Left lung (tissue), 4 donors: ENCODE measurements at regions not wholly inside any gene's neighbourhood (a gene's known extent, or its start where the extent isn't known, plus 50 kb on each side); places are given as distances from the start of the nearest gene placed in this dataset.
"Not testable (repeated sequence)": the region's sequence is repeated elsewhere in the genome, so short reads cannot be mapped to it uniquely, and the experiment has no call there.

Source experiments
- ATAC-seq: fragments of 200-7000 bp; cut with Tn5 transposase; one replicate; pipeline ENCODE4 v1.9.1; 2020; ENCODE audit warnings: moderate library complexity
- DNase-seq, 4 donors: peaks; one replicate each; pipeline ENCODE4 v3.0.0-alpha.2; 2013 to 2020
- H3K27ac ChIP-seq, 2 donors: fragments of 200-600 bp; sonication (generic) in 1 of 2; one replicate each; pipeline versions ENCODE4 v1.5.0 to v1.8.0; 2020 to 2021
- H3K27me3 ChIP-seq, 2 donors: fragments of 200-600 bp; sonication (generic) in 1 of 2; one replicate each; pipeline versions ENCODE4 v1.5.0 to v1.8.0; 2020 to 2021
- H3K36me3 ChIP-seq, 2 donors: fragments of 200-600 bp; sonication (generic) in 1 of 2; one replicate each; pipeline versions ENCODE4 v1.5.0 to v1.8.0; 2020 to 2021
- H3K4me1 ChIP-seq, 2 donors: fragments of 200-600 bp; one replicate each; pipeline ENCODE4 v1.8.0; 2021
- H3K4me3 ChIP-seq, 2 donors: fragments of 200-600 bp; sonication (generic) in 1 of 2; one replicate each; pipeline versions ENCODE4 v1.5.0 to v1.8.0; 2020 to 2021; ENCODE audit warnings: mild to moderate bottlenecking in 1 of 2
- H3K9me3 ChIP-seq, 2 donors: fragments of 200-600 bp; sonication (generic) in 1 of 2; one replicate each; pipeline versions ENCODE4 v1.5.0 to v1.8.0; 2020 to 2021
- intact Hi-C, 2 donors: fragments of 100-400 bp; cut with DNase I; formaldehyde crosslinking; loops; one replicate each; pipeline versions ENCODE4 v1.11.2 to v1.14.2; 2022
- TF ChIP-seq, protein P1 (sequence below), 2 donors: fragments of 200-600 bp; sonication (generic) in 1 of 2; IDR thresholded peaks; one replicate each; pipeline versions ENCODE4 v1.5.0 to v1.8.0; 2021; ENCODE audit warnings: antibody characterized with exemption in 2 of 2
- donor health status: DM: no; HTN: yes; CAD: no.
- donor health status: DM: no; HTN: no; CAD: no.

DNA sequence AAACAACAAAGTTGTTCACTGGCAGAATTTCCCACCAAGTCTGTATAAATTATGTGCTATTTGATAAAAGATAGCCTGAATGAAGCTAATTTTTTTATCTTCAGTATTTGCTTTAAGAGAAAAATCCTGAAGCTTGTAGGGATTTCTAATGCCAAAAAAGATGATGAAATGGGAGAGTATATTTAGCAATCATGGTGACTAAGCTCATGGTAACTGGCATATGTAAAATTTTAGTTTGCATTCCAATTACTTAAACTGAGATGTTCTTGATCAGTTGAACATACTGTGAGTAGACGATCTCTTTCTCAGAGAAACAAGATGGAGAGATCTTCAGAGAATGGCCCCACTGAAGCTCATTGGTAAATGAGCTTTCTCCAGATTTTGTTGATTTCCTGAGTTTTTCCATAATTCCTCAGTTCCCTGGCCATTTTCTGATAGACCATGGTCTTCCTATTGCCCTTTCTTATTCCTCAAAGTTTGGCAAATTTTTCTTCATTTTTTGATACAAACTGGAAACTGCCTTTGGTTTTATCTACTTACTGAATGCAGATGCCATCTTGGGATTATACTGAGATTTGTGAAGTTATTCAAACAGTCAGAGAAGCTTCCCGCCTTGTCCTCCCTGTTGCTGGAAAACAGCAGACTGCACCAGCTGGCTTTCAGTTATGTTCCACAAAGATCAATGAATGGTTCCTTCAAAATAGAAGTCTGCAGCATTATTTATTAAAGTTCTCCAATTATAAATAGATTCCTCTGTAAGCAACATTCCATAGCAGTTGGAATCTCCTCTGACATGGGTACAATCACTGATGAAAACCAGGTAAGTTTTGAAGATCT lies 68.3 kb upstream of the ALOX12 start:
- peaks cover 0 to 9% of the 10 kb centered on the region in 2 donors for H3K4me1 ChIP-seq

DNA sequence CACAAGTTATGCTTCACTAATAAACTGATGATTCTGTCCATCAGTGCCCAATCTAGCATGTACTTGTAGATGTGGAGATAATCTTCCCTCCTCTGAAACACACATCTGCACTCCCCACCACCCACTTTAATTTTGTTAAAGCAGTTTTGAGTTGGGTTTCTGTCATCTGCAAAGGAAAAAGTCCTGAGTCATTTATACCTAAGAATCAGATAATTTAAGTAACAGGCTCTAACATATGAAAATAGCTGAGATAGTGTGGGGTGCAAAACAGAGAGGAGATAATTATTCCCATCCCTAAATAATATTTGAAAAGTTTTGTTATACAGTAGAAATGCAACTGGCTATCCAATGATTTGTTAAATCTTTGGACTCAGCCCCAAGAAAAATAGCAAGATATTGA lies 67.7 kb upstream of the ALOX12 start:
- intact Hi-C loops = no loop called here
- no peaks in the 10 kb centered on the region for H3K36me3 ChIP-seq
- TF ChIP-seq, protein P1, sequence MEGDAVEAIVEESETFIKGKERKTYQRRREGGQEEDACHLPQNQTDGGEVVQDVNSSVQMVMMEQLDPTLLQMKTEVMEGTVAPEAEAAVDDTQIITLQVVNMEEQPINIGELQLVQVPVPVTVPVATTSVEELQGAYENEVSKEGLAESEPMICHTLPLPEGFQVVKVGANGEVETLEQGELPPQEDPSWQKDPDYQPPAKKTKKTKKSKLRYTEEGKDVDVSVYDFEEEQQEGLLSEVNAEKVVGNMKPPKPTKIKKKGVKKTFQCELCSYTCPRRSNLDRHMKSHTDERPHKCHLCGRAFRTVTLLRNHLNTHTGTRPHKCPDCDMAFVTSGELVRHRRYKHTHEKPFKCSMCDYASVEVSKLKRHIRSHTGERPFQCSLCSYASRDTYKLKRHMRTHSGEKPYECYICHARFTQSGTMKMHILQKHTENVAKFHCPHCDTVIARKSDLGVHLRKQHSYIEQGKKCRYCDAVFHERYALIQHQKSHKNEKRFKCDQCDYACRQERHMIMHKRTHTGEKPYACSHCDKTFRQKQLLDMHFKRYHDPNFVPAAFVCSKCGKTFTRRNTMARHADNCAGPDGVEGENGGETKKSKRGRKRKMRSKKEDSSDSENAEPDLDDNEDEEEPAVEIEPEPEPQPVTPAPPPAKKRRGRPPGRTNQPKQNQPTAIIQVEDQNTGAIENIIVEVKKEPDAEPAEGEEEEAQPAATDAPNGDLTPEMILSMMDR (IDR thresholded peaks at IDR 0.05) = no peak
- H3K4me3 ChIP-seq = no peak overlapping the region
- ATAC-seq (no peak), DNase-seq (no peak)
- no peak overlapping the region for H3K27ac ChIP-seq
- H3K27me3 ChIP-seq = no peaks in the 10 kb centered on the region
- H3K4me1 ChIP-seq = peaks cover 0 to 9% of the 10 kb centered on the region in 2 donors
- H3K9me3 ChIP-seq = no peaks in the 10 kb centered on the region

More for the DNA sequence above, 68.3 kb upstream of the ALOX12 start:
- Histone ChIP-seq H3K36me3 (no peaks in the 10 kb centered on the region), H3K27ac (no peak overlapping the region), H3K9me3 (no peaks in the 10 kb centered on the region), H3K27me3 (no peaks in the 10 kb centered on the region), H3K4me3 (no peak overlapping the region)
- DNase-seq = peak in 2 of 4 donors; percentile 57 to 68
- TF ChIP-seq, protein P1 (IDR thresholded peaks at IDR 0.05) = no peak
- intact Hi-C loops = no loop called here
- no peak for ATAC-seq

DNA sequence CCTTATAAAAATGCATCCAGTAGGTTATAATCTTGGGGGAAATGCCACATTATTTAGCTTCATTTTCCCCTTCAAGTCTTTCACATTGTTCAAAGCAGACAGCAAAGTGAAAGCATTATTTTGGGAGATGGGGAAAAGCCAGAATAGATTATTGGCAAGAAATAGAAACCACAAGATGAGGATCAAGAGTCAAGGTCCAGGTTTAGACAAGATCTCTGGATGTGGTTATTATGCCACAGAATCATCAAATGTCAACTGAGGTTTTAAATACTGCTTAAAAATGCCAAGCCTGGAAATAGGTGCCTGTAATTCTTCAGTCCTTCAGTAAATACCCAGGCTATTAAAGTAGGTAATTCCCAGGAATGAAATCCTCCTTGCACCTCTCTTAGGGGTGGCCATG lies 65.1 kb upstream of the ALOX12 start:
- Histone ChIP-seq H3K27me3 (no peaks in the 10 kb centered on the region), H3K4me3 (no peak overlapping the region), H3K27ac (no peak overlapping the region), H3K9me3 (no peaks in the 10 kb centered on the region), H3K36me3 (no peaks in the 10 kb centered on the region), H3K4me1 (peaks cover 0 to 9% of the 10 kb centered on the region in 2 donors)
- intact Hi-C loops = no loop called here
- DNase-seq = no peak
- ATAC-seq = no peak
- TF ChIP-seq, protein P1 (IDR thresholded peaks at IDR 0.05) = no peak

DNA sequence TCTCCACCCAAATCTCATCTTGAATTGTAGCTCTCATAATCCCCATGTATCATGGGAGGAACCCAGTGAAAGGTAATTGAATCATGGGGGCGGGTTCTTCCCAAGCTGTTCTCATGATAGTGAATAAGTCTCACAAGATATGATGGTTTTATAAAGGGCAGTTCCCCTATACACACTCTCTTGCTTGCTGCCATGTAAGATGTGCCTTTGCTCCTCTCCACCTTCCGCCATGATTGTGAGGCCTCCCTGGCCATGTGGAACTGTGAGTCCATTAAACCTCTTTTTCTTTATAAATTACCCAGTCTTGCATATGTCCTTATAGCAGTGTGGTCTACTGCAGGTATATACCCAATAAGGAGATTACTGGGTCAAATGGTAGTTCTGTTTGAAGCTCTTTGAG lies 61.3 kb upstream of the ALOX12 start:
- H3K4me3 ChIP-seq, H3K4me1 ChIP-seq, H3K36me3 ChIP-seq, ATAC-seq, H3K9me3 ChIP-seq, H3K27me3 ChIP-seq, DNase-seq, H3K27ac ChIP-seq, intact Hi-C loops: not testable (repeated sequence)

DNA sequence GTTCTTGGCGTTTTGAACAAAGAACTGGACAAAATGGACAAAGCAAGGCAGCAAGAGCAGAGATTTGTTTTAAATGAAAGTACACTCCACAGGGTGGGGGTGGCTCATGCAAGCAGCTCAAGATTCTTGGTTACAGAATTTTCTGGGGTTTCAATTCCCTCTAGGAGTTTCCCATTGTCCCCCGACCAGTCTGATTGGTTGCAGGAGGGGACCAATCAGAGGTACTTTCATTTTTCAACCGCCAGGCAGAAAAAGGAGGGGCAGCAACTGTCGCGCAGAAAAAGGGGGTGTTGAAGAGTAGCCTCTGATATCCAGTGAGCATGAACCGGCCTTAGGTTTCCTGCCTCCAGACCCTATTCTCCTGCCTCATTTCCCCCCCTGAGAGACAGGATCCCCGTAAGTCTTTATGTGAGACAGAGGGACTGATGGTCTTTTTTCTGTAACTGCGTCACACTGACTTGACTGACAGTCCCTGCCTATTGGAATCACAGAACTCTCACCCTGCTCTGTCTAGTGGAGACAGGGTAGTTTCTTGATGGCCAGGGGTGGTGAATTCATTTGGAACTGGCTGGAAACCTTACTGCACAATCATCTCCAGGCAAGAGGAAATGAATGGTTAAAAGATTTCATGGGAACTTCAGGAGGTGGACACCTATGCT lies 59.4 kb upstream of the ALOX12 start:
- no peaks in the 10 kb centered on the region for H3K36me3 ChIP-seq
- TF ChIP-seq, protein P1 (IDR thresholded peaks at IDR 0.05) = no peak
- H3K9me3 ChIP-seq = no peaks in the 10 kb centered on the region
- peak overlapping the region; percentile 28 to 75 for H3K27ac ChIP-seq
- peak; percentile 87 for ATAC-seq
- H3K4me1 ChIP-seq = no peaks in the 10 kb centered on the region
- H3K4me3 ChIP-seq = peak overlapping the region; percentile 20 to 21
- DNase-seq = peak in 1 of 4 donors; percentile 21
- intact Hi-C loops = no loop called here
- no peaks in the 10 kb centered on the region for H3K27me3 ChIP-seq
